ENCODE measurements at regions not wholly inside any gene's neighbourhood (a gene's known extent, or its start where the extent isn't known, plus 50 kb on each side); places are given as distances from the start of the nearest gene placed in this dataset.

GRCh38 chr1:213641312-213641711 lies 346.5 kb upstream of the PROX1 start:
- FAIRE-seq = no peak
- no peaks in the 10 kb centered on the region for H3K27me3 ChIP-seq (ENCODE audit: control insufficient read depth, insufficient read depth, low read length)

GRCh38 chr1:213643360-213643759 lies 344.4 kb upstream of the PROX1 start:
- no peak for TF ChIP-seq CTCF (IDR thresholded peaks at IDR 0.05; ENCODE audit: borderline replicate concordance, extremely low read depth, insufficient read depth)
- Histone ChIP-seq H3K4me1 (ENCODE audit: control insufficient read depth in 2 of 3, insufficient read depth in 2 of 3, low read depth in 1 of 3, low read length in 3 of 3) (no peaks in the 10 kb centered on the region), H3K36me3 (ENCODE audit: control insufficient read depth in 2 of 3, insufficient read depth in 3 of 3, low read length in 3 of 3) (no peaks in the 10 kb centered on the region), H3K27ac (ENCODE audit: low read depth in 2 of 2, low read length in 2 of 2) (no peak overlapping the region), H3K9me3 (ENCODE audit: control insufficient read depth in 2 of 3, insufficient read depth in 1 of 3, low read length in 3 of 3) (no peaks in the 10 kb centered on the region), H3K27me3 (ENCODE audit: control insufficient read depth, insufficient read depth, low read length) (no peaks in the 10 kb centered on the region), H3K9ac (ENCODE audit: low read length in 3 of 3) (no peak overlapping the region), H3K4me3 (ENCODE audit: low read length in 3 of 3) (no peak overlapping the region)
- DNase-seq (no peak), FAIRE-seq (no peak)
- intact Hi-C loops (cut with DNase I) = no loop called here

More at GRCh38 chr1:213641312-213641711, 346.5 kb upstream of the PROX1 start:
- Histone ChIP-seq H3K9ac (ENCODE audit: low read length in 3 of 3) (no peak overlapping the region), H3K36me3 (ENCODE audit: control insufficient read depth in 2 of 3, insufficient read depth in 3 of 3, low read length in 3 of 3) (no peaks in the 10 kb centered on the region), H3K9me3 (ENCODE audit: control insufficient read depth in 2 of 3, insufficient read depth in 1 of 3, low read length in 3 of 3) (no peaks in the 10 kb centered on the region), H3K4me3 (ENCODE audit: low read length in 3 of 3) (no peak overlapping the region), H3K27ac (ENCODE audit: low read depth in 2 of 2, low read length in 2 of 2) (no peak overlapping the region), H3K4me1 (ENCODE audit: control insufficient read depth in 2 of 3, insufficient read depth in 2 of 3, low read depth in 1 of 3, low read length in 3 of 3) (no peaks in the 10 kb centered on the region)
- intact Hi-C loops (cut with DNase I) = no loop called here
- DNase-seq = no peak
- TF ChIP-seq CTCF (IDR thresholded peaks at IDR 0.05; ENCODE audit: borderline replicate concordance, extremely low read depth, insufficient read depth) = no peak

GRCh38 chr1:213647864-213648650 lies 339.7 kb upstream of the PROX1 start:
- no peak overlapping the region for H3K9ac ChIP-seq (ENCODE audit: low read length in 3 of 3)
- intact Hi-C loops (cut with DNase I) = no loop called here
- H3K36me3 ChIP-seq (ENCODE audit: control insufficient read depth in 2 of 3, insufficient read depth in 3 of 3, low read length in 3 of 3) = no peaks in the 10 kb centered on the region
- no peaks in the 10 kb centered on the region for H3K4me1 ChIP-seq (ENCODE audit: control insufficient read depth in 2 of 3, insufficient read depth in 2 of 3, low read depth in 1 of 3, low read length in 3 of 3)
- H3K4me3 ChIP-seq (ENCODE audit: low read length in 3 of 3) = no peak overlapping the region
- FAIRE-seq = no peak
- no peak for DNase-seq
- H3K27me3 ChIP-seq (ENCODE audit: control insufficient read depth, insufficient read depth, low read length) = no peaks in the 10 kb centered on the region
- no peak overlapping the region for H3K27ac ChIP-seq (ENCODE audit: low read depth in 2 of 2, low read length in 2 of 2)
- TF ChIP-seq CTCF (IDR thresholded peaks at IDR 0.05; ENCODE audit: borderline replicate concordance, extremely low read depth, insufficient read depth) = no peak
- no peaks in the 10 kb centered on the region for H3K9me3 ChIP-seq (ENCODE audit: control insufficient read depth in 2 of 3, insufficient read depth in 1 of 3, low read length in 3 of 3)

Measured in kidney (tissue), 13 donors.